ENCODE measurements at regions not wholly inside any gene's neighbourhood (a gene's known extent, or its start where the extent isn't known, plus 50 kb on each side); places are given as distances from the start of the nearest gene placed in this dataset.

GRCh38 chr3:72629191-72629631 is 219.0 kb downstream of the SHQ1 start:
- H3K4me1 ChIP-seq (ENCODE audit: insufficient read depth, low read length): peaks cover 14% of the 10 kb centered on the region
- H3K4me3 ChIP-seq (ENCODE audit: low read length in 2 of 2): no peak overlapping the region
- POLR2A ChIA-PET (ENCODE audit: partially characterized antibody): no interaction called here
- H3K36me3 ChIP-seq (ENCODE audit: insufficient read depth, low read length): no peaks in the 10 kb centered on the region
- H3K36me3 Mint-ChIP-seq: no peaks in the 10 kb centered on the region
- H3K27ac ChIP-seq (ENCODE audit: low read depth, low read length): no peak overlapping the region
- peak in 1 of 5 donors; percentile 0 for DNase-seq
- H3K27me3 Mint-ChIP-seq: no peaks in the 10 kb centered on the region
- no peaks in the 10 kb centered on the region for H3K27me3 ChIP-seq (ENCODE audit: insufficient read depth, low read length)
- H3K4me1 Mint-ChIP-seq: peaks cover 7 to 15% (median 11%) of the 10 kb centered on the region in 4 donors
- peak overlapping the region; percentile 15 to 92 (median 87) for H3K27ac Mint-ChIP-seq
- peak overlapping the region in 1 of 8 donors; percentile 51 for H3K4me3 Mint-ChIP-seq
- H3K9me3 ChIP-seq (ENCODE audit: control insufficient read depth in 1 of 2, low read length in 2 of 2): no peaks in the 10 kb centered on the region
- CTCF ChIA-PET (ENCODE audit: partially characterized antibody): interaction anchor here (1.0 kb wide), 1 partner anchor 37 kb away, joined by 3 read pairs; no protein-coding TSS in a partner anchor
- peaks cover 0 to 3% (median 0%) of the 10 kb centered on the region in 8 donors for H3K9me3 Mint-ChIP-seq
- intact Hi-C loops (cut with micrococcal nuclease): no loop called here

DNA sequence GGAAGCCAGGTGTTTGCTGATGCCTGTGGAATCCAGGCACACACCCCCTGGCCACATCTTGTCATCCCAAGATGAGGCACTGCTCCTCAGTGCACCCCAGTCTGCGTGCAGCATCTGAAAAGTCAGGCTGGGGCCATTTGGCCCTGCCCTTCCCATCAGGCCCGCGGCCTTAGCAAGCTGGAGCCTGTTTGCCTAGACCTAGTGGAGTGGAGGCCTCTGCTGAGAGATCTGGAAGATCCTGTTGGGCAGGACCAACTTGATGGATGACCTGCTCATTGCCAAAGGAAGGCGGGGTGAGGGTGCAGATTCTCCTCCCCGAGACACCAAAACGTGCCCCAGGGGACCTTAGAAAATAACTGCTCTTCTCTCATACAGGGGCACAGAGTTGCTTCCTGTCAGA is 220.2 kb downstream of the SHQ1 start:
- no peaks in the 10 kb centered on the region for H3K9me3 ChIP-seq (ENCODE audit: control insufficient read depth in 1 of 2, low read length in 2 of 2)
- intact Hi-C loops (cut with micrococcal nuclease): no loop called here
- Mint-ChIP-seq H3K4me1 (peaks cover 7 to 15% (median 11%) of the 10 kb centered on the region in 4 donors), H3K27me3 (no peaks in the 10 kb centered on the region), H3K9me3 (peaks cover 0 to 3% (median 0%) of the 10 kb centered on the region in 8 donors), H3K27ac (peak overlapping the region in 1 of 7 donors; percentile 19), H3K4me3 (no peak overlapping the region), H3K36me3 (no peaks in the 10 kb centered on the region)
- no peak overlapping the region for H3K27ac ChIP-seq (ENCODE audit: low read depth, low read length)
- no peak overlapping the region for H3K4me3 ChIP-seq (ENCODE audit: low read length in 2 of 2)
- DNase-seq: no peak
- peaks cover 14% of the 10 kb centered on the region for H3K4me1 ChIP-seq (ENCODE audit: insufficient read depth, low read length)
- H3K27me3 ChIP-seq (ENCODE audit: insufficient read depth, low read length): no peaks in the 10 kb centered on the region
- POLR2A ChIA-PET (ENCODE audit: partially characterized antibody): no interaction called here
- H3K36me3 ChIP-seq (ENCODE audit: insufficient read depth, low read length): no peaks in the 10 kb centered on the region
- CTCF ChIA-PET (ENCODE audit: partially characterized antibody): interaction anchor here (1.0 kb wide), 1 partner anchor 38 kb away, joined by 3 read pairs; no protein-coding TSS in a partner anchor

- peak overlapping the region in 3 of 7 donors; percentile 45 to 57 (median 47) for H3K27ac Mint-ChIP-seq
- no peak overlapping the region for H3K27ac ChIP-seq (ENCODE audit: low read depth, low read length)
- ChIA-PET CTCF (ENCODE audit: partially characterized antibody) (no interaction called here), POLR2A (ENCODE audit: partially characterized antibody) (no interaction called here)
- H3K4me3 Mint-ChIP-seq: no peak overlapping the region
- H3K27me3 ChIP-seq (ENCODE audit: insufficient read depth, low read length): no peaks in the 10 kb centered on the region
- peaks cover 14% of the 10 kb centered on the region for H3K4me1 ChIP-seq (ENCODE audit: insufficient read depth, low read length)
- intact Hi-C loops (cut with micrococcal nuclease): no loop called here
- no peaks in the 10 kb centered on the region for H3K36me3 Mint-ChIP-seq
- H3K4me1 Mint-ChIP-seq: peaks cover 7 to 15% (median 11%) of the 10 kb centered on the region in 4 donors
- peaks cover 0 to 3% of the 10 kb centered on the region in 2 donors for H3K27me3 Mint-ChIP-seq
- H3K4me3 ChIP-seq (ENCODE audit: low read length in 2 of 2): no peak overlapping the region
- H3K36me3 ChIP-seq (ENCODE audit: insufficient read depth, low read length): no peaks in the 10 kb centered on the region
- H3K9me3 ChIP-seq (ENCODE audit: control insufficient read depth in 1 of 2, low read length in 2 of 2): no peaks in the 10 kb centered on the region
- DNase-seq: no peak
- H3K9me3 Mint-ChIP-seq: peaks cover 0 to 4% (median under 1%) of the 10 kb centered on the region in 8 donors
Measured at GRCh38 chr3:72627271-72627670, 221.0 kb downstream of the SHQ1 start.

DNA sequence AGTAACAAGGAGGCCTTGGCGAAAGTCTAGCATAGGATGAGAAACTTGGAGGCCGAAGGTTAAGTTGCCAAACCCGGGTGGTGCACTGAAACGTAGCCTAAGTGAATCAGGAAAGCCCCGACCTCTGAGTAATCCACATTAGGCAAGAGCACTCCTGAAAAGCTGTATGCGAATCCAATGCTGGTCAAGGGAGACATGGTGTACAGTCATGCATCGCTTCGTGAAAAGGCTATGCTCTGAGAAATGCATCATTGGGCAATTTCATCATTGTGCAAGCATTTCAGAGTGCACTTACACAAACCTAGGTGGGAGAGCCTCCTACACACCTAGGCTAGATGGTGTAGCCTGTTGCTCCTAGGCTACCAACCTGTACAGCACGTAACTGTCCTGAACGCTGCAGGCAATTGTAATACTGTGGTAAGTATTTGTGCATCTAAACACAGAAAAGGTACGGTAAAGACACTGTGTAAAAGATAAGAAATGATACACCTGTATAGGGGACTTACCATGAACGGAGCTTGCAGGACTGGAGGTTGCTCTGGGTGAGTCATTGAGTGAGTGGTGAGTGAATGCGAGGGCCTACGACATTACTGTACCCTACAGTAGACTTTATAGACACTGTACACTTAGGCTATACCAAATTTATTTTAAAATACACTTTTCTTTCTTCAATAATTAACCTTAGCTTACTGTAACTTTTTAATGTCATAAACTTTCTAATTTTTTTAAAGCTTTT is 222.5 kb downstream of the SHQ1 start:
- H3K27me3 ChIP-seq (ENCODE audit: insufficient read depth, low read length): no peaks in the 10 kb centered on the region
- no peak overlapping the region for H3K27ac ChIP-seq (ENCODE audit: low read depth, low read length)
- ChIA-PET CTCF (ENCODE audit: partially characterized antibody) (no interaction called here), POLR2A (ENCODE audit: partially characterized antibody) (no interaction called here)
- H3K4me1 Mint-ChIP-seq: peaks cover 7 to 15% (median 11%) of the 10 kb centered on the region in 4 donors
- no peak overlapping the region for H3K4me3 Mint-ChIP-seq
- intact Hi-C loops (cut with micrococcal nuclease): no loop called here
- no peak overlapping the region for H3K27ac Mint-ChIP-seq
- DNase-seq: no peak
- no peak overlapping the region for H3K4me3 ChIP-seq (ENCODE audit: low read length in 2 of 2)
- H3K36me3 ChIP-seq (ENCODE audit: insufficient read depth, low read length): no peaks in the 10 kb centered on the region
- peaks cover 0 to 7% (median 0%) of the 10 kb centered on the region in 8 donors for H3K9me3 Mint-ChIP-seq
- H3K27me3 Mint-ChIP-seq: peaks cover 0 to 3% of the 10 kb centered on the region in 2 donors
- peaks cover 14% of the 10 kb centered on the region for H3K4me1 ChIP-seq (ENCODE audit: insufficient read depth, low read length)
- H3K36me3 Mint-ChIP-seq: no peaks in the 10 kb centered on the region
- H3K9me3 ChIP-seq (ENCODE audit: control insufficient read depth in 1 of 2, low read length in 2 of 2): no peaks in the 10 kb centered on the region

GRCh38 chr3:72624656-72625055 is 223.6 kb downstream of the SHQ1 start:
- no peaks in the 10 kb centered on the region for H3K9me3 ChIP-seq (ENCODE audit: control insufficient read depth in 1 of 2, low read length in 2 of 2)
- peaks cover 14% of the 10 kb centered on the region for H3K4me1 ChIP-seq (ENCODE audit: insufficient read depth, low read length)
- POLR2A ChIA-PET (ENCODE audit: partially characterized antibody): no interaction called here
- Mint-ChIP-seq H3K4me3 (no peak overlapping the region), H3K9me3 (peaks cover 0 to 7% (median 0%) of the 10 kb centered on the region in 8 donors), H3K4me1 (peaks cover 7 to 11% (median 9%) of the 10 kb centered on the region in 4 donors), H3K36me3 (no peaks in the 10 kb centered on the region), H3K27me3 (peaks cover 0 to 3% of the 10 kb centered on the region in 2 donors), H3K27ac (no peak overlapping the region)
- no peak overlapping the region for H3K27ac ChIP-seq (ENCODE audit: low read depth, low read length)
- DNase-seq: no peak
- H3K27me3 ChIP-seq (ENCODE audit: insufficient read depth, low read length): no peaks in the 10 kb centered on the region
- no peak overlapping the region for H3K4me3 ChIP-seq (ENCODE audit: low read length in 2 of 2)
- CTCF ChIA-PET (ENCODE audit: partially characterized antibody): no interaction called here
- intact Hi-C loops (cut with micrococcal nuclease): no loop called here
- no peaks in the 10 kb centered on the region for H3K36me3 ChIP-seq (ENCODE audit: insufficient read depth, low read length)

DNA sequence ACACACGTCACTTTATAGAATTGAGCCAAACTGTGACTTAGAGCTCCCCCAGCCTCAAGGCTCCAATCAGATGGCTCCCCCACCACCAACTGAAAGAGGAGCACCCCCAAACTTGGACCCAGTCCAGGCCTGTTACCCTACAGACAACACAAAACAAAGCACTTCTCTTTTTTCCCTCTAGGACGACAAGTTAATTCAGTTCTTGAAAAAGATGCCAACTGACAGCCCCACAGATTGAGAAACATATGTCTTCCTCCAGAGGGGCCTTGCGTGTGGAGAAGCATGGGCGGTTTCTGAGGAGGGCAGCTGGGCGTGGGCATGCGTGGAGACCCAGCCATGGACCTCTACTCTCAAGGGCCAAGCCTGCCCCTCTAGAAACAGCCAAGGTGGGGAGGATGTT is 229.5 kb downstream of the SHQ1 start:
- intact Hi-C loops (cut with micrococcal nuclease): no loop called here

DNA sequence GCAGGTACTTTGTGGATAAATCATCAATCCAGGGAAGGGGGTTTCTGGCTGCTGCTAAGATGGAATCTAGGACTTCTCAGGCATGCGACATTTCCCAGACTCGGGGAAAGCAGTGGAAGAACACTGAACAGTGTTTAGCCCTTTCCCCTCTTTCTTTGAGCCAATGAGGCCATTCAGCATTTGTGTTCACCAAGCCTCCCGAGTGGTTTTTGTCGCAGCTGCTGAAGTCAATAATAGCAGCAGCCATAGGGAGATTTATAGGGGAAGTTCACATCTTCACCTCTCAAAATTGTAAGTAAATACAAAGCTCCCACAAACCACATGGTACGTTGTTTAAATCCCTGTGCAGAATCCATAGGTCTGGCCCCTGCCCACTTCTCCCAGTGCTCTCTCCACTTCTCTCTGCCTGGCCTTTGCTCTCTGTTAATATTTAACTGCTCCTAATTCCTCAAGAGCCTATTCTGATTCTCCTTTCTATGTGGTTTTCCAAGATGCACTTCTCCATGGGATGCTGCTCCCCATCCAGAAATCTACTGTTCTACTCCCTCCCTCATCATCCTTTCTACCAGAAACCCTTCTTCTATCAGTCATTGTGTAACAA is 230.7 kb downstream of the SHQ1 start:
- Mint-ChIP-seq H3K4me1 (no peaks in the 10 kb centered on the region), H3K27me3 (peaks cover 3% of the 10 kb centered on the region in 2 donors), H3K27ac (no peak overlapping the region), H3K4me3 (no peak overlapping the region), H3K36me3 (no peaks in the 10 kb centered on the region), H3K9me3 (peaks cover 3 to 15% (median 9%) of the 10 kb centered on the region in 8 donors)
- no peaks in the 10 kb centered on the region for H3K4me1 ChIP-seq (ENCODE audit: insufficient read depth, low read length)
- ChIA-PET POLR2A (ENCODE audit: partially characterized antibody) (no interaction called here), CTCF (ENCODE audit: partially characterized antibody) (interaction anchor here (1.0 kb wide), 1 partner anchor 14 kb away, joined by 3 read pairs; no protein-coding TSS in a partner anchor)
- H3K9me3 ChIP-seq (ENCODE audit: control insufficient read depth in 1 of 2, low read length in 2 of 2): no peaks in the 10 kb centered on the region
- H3K36me3 ChIP-seq (ENCODE audit: insufficient read depth, low read length): no peaks in the 10 kb centered on the region
- no peaks in the 10 kb centered on the region for H3K27me3 ChIP-seq (ENCODE audit: insufficient read depth, low read length)
- no peak for DNase-seq
- no peak overlapping the region for H3K27ac ChIP-seq (ENCODE audit: low read depth, low read length)
- no peak overlapping the region for H3K4me3 ChIP-seq (ENCODE audit: low read length in 2 of 2)
- intact Hi-C loops (cut with micrococcal nuclease): no loop called here

More for the DNA sequence above, 229.5 kb downstream of the SHQ1 start:
- Histone ChIP-seq H3K4me3 (ENCODE audit: low read length in 2 of 2) (no peak overlapping the region), H3K27ac (ENCODE audit: low read depth, low read length) (no peak overlapping the region), H3K4me1 (ENCODE audit: insufficient read depth, low read length) (no peaks in the 10 kb centered on the region), H3K9me3 (ENCODE audit: control insufficient read depth in 1 of 2, low read length in 2 of 2) (no peaks in the 10 kb centered on the region), H3K27me3 (ENCODE audit: insufficient read depth, low read length) (no peaks in the 10 kb centered on the region), H3K36me3 (ENCODE audit: insufficient read depth, low read length) (no peaks in the 10 kb centered on the region)
- Mint-ChIP-seq H3K27ac (no peak overlapping the region), H3K4me3 (no peak overlapping the region), H3K27me3 (peaks cover 3% of the 10 kb centered on the region in 2 donors), H3K4me1 (no peaks in the 10 kb centered on the region), H3K9me3 (peaks cover 3 to 15% (median 9%) of the 10 kb centered on the region in 8 donors), H3K36me3 (no peaks in the 10 kb centered on the region)
- no peak for DNase-seq
- POLR2A ChIA-PET (ENCODE audit: partially characterized antibody): no interaction called here
- CTCF ChIA-PET (ENCODE audit: partially characterized antibody): interaction anchor here (1.0 kb wide), 1 partner anchor 13 kb away, joined by 3 read pairs; no protein-coding TSS in a partner anchor

Measured in CD4-positive, alpha-beta memory T cell (primary cell).